H54 (cell line): ENCODE measurements at regions not wholly inside any gene's neighbourhood (a gene's known extent, or its start where the extent isn't known, plus 50 kb on each side); places are given as distances from the start of the nearest gene placed in this dataset.

ENCODE experiments used
- DNase-seq: peaks from one replicate; pipeline ENCODE4 v3.0.0; 2011; ENCODE audit warnings: low spot score, mixed read lengths; ENCODE audit not compliant: insufficient read length
- FAIRE-seq: peaks from 3 replicates; lab custom pipeline; 2011; peaks lifted over from hg19 to GRCh38; lab: Jason Lieb, UNC
- POLR2A ChIP-seq: IDR thresholded peaks from 2 replicates; pipeline ENCODE4 v1.6.1; 2011; ENCODE audit warnings: low read depth, mild to moderate bottlenecking, low read length

DNA sequence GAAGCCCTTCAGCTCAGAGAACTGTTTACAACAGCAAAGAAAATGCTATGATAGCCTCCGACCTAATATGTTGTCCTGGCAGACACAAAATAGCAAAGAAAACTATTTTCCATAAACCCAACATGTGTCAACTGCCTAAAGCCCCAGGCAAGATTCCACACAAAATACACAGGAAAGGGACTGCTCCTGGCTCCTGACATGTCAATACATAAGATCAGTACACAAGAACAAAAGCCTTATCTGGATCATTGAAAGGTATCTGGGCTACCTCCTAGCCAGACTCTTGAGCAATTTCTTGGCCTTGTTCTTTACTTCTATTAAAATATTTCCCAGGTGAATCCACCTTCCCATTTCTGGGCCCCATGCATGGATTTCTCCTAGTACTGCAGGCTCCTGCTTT is 242.3 kb upstream of the GRIP1 start:
- FAIRE-seq, result no peak
- no peak for DNase-seq
- no peak for TF ChIP-seq POLR2A

DNA sequence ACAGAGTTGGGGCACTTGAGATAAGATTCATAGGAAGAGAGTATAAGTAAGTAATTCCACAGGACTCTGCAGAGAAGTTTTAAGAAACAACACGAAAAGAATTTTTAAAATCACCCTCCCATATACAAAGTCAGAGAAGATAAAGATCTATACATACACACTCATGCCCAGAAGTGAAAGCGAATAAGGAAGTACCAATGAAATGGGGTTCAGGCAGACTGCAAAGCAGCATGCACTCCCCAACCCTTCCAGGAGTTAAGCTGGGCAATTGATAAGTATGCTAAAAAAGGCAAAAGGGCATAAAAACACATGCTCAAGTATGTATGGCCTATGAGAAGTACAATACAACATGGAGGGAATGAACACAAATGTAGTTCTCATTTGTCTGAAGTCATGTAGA is 246.2 kb upstream of the GRIP1 start:
- FAIRE-seq (no peak), DNase-seq (no peak)
- no peak for TF ChIP-seq POLR2A

DNA sequence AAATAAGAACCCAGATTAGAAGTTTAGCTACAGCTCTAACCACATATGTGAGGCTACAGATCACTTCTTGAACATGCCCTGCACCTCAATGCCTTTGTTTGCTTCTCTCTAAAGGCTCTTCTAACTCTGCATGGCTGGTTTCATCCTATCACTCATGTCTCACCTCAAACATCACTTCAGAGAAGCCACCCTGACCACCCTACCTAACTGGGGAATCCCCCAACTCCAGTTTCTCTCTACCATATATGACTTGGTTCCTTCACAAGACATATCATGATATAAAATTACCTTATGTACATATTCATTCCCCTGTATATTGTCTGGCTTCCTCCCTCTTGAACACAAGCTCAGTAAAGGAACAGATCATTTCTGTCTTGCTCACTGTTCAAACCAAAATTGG is 250.2 kb upstream of the GRIP1 start:
- FAIRE-seq, result no peak
- no peak for DNase-seq
- no peak for TF ChIP-seq POLR2A

DNA sequence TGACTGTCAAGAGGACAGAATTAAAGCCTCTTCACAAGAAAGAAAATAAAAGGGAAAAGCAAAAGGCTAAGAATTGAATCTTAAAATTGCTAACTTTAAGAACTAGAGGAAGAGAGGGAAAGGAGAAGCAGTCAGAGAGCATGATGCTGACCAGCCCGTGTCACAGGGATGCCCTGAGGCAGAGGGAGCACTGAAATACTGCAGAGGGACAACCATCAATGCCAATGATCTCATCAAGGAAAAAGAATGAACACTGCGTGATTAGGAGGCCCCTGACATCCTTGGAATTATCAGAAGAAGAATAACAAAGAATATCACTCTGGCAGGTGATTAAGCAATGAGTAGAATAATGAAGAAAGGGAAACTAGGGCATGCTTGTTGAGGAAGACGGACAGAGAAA is 252.2 kb upstream of the GRIP1 start:
- no peak for FAIRE-seq
- TF ChIP-seq POLR2A, result no peak
- no peak for DNase-seq

DNA sequence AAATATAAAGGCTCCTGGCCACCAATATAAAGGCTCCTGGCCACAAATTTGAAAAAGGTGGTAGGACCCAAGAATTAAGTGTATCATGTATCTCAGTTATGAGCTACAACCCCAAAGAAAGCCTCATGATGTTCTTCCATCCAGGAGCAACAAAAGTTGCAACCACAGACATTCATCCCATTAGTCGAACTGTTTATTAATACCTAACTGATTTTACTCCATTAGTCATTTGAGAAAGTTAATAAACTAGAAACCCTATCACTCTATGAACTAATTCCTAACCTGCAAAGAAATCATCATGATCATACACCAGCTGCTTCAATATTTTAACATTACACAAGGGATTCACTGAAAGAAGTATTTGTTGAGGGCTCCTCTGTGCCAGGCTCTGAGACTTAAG is 253.2 kb upstream of the GRIP1 start:
- no peak for FAIRE-seq
- DNase-seq, result no peak
- TF ChIP-seq POLR2A, result no peak

DNA sequence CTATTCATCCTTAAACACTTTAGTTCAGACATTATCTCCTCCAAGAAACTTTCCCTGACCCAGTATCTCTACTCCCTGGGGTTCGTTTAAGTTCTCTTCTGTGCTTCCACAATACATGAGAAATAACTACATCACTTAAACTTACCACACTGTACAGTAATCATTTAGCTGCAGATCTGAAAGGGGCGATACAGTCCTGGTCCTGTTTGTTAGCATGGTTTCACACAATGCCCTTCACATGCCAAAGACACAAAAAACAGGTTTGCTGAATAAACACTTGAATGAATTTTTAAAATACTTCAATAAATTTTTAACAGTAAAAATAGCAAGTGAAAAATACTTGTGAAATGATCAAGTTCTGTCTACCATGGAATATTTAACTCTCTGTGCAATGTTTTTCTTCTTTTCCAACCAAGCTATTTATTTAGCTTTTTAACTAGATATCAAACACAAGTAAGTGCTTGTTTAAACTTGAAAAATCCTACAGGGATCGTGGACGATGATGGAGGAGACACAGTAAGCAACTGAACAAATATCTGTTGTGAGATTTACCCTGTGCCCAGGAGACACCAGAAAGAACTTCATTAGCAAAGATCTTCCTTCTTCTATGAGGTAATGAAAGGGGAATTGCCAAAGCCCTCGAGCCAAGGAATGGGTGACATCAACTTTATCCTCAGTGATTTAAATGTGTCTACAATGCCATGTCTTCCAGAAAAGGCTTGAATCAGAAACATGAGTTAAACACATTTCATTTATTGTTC is 255.6 kb upstream of the GRIP1 start:
- FAIRE-seq (no peak), DNase-seq (no peak)
- no peak for TF ChIP-seq POLR2A

DNA sequence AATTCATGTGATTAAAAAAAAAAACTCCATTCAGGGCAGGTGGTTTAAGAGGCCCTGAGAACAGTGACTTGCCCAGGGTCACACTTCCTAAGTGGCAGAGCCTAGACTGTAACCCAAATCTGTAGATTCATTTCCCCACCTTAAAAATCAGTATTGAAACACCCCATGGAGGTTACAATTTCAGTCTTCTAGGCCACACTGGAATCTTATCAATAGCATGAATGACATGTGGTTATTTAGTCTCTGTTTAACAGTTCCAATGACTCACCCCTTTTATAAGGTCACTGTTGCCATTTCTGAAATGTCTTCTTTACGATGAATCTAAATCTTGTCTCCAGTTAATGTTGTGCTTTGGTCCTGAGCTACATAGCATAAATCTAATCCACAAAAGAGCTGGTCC is 262.3 kb upstream of the GRIP1 start:
- TF ChIP-seq POLR2A, result no peak
- no peak for DNase-seq
- FAIRE-seq, result no peak

DNA sequence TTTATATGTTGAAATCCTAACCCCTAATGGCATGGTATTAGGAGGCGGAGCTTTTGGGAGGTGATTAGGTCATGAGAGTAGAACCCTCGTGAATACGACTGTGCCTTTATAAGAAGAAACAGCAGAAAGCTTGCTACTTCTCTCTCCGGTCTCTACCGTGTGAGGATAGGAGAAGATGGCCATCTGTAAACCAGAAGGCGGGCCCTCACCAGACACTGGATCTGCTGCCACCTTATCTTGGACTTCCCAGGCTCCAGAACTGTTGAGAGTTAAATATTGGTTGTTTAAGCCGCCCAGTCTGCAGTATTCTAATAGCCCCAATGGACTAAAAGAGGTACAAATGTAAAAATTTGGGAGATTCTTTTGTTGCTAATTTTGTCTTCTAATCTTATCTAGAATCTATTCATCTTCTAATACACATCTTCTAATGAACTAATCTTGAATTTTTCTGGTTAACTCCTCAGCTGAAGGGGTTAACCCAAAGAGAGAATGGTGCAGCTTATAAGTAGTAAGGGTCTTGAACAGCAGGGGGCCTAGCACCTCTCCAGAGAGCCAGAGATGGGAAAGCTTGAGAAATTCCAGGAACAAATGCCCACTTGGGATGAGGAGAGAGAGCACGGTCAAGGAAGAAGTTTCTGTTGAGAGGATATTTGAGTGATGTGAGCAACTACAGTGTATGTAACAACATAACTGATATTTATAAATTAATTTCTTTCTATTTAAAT is 264.0 kb upstream of the GRIP1 start:
- TF ChIP-seq POLR2A, result no peak
- DNase-seq, result no peak
- no peak for FAIRE-seq

DNA sequence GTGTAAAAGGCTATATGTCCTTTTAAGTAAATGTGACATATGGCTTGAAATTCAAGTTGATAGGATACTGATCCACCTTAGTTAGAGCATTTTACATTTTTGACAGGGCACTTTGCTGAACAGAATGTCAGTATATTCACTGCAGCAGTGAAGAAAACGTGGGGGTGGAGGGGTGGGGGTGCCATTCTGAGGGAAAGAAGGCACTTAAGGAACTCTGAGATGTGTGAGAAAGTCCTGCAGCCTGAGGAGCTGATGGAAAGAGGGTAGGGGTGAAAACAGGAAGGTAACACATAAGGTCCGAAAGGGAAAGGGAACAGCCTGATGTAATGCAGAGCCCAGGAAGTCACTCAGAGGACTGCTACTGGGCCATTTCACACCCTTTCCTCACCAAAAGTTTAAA is 265.5 kb upstream of the GRIP1 start:
- no peak for TF ChIP-seq POLR2A
- no peak for DNase-seq
- FAIRE-seq, result no peak

DNA sequence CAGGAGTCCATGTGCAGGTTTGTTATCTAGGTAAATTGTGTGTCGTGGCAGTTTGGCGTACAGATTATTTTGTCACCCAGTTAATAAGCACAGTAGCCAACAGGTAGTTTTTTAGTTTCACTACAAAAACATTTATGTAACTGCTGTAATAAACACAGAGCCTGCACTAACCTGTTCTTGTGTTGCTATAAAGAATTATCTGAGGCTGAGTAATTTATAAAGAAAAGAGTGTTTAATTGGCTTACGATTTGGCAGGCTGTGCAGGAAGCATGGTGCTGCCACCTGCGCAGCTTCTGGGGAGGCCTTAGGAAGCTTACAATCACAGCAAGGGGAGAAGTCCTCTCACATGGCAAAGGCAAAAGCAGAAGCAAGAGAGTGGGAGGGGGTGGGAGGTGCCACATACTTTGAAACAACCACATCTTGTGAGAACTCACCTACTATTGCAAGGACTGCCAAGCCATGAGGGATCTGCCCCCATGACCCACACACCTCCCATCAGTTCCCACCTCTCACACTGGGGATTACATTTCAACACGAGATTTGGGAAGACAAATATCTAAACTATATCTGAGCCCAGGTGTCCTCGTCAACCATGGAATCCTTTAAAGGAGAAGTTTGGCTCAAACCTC is 266.4 kb upstream of the GRIP1 start:
- DNase-seq (no peak), FAIRE-seq (no peak)
- no peak for TF ChIP-seq POLR2A

DNA sequence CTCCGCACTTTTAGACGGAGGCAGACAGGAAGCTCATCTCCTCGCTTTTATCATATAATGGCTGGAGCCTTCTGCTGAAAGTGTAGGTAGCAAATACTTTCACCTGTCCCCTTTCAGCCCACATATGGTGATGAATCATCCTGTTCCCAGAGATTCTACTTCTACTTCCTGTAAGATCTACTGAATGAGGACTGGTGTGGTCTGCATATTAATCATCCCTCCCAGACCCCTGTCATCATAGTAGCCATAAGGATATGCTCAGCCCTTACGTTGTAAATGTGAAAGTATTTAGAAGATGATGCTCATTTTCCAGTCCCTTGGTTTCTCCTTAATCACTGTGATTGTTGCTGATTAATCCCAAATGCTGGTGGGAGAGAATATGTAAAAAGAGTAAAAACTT is 268.2 kb upstream of the GRIP1 start:
- TF ChIP-seq POLR2A, result no peak
- FAIRE-seq (no peak), DNase-seq (no peak)

DNA sequence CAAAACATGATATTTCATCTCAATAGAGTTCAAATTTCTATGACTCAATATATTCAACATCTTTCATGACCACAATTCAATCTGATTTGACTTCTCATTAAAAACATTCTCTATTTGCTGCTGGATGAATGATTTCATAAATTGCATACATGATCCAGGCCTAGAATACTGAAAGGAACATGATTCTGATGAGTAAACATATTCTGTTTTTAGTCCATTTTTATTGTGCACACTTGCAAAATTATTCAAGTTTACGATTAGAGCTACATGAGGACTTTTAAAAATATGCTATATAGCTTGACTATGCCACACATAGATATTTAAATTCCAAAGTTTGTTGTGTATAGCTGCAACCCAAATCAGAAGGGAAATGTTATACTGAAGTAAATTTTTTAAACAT is 273.8 kb upstream of the GRIP1 start:
- no peak for TF ChIP-seq POLR2A
- DNase-seq, result no peak
- FAIRE-seq, result no peak

DNA sequence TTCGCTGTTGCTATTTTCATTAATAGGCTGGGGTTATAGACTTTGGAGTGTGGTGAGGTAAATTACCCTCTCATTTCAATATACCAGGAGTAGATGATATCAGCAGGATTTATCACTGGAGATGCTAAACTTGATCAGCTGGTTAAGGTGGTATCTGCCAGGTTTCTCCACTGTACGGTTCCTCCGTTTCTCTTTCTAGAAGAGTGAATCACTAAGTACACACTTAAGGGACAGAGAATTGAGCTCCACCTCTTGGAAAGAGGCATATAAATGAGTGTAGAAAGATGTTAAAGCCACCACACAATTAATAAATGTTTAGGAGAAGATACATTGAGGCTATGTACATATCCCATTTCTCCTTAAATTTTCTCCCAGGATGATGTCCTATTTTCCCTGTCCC is 277.4 kb upstream of the GRIP1 start:
- TF ChIP-seq POLR2A, result no peak
- no peak for FAIRE-seq
- no peak for DNase-seq

DNA sequence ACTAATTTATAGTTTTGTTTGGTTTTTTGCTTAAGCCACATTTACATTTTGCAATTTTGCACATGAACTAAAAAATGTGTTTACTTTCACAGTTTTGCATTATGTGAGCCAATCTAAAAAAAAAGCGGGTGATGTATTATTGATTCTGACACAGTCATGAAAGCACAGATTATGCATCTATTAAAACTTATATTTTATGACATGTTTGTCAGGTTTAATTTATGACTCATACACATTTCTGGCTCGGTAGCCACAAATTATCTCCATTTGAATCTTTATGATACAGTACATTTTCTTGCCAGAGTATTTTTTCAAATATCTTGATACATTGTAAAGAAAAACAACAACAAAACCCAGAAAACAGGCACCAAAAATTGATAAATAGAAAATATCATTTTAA is 280.4 kb upstream of the GRIP1 start:
- FAIRE-seq, result no peak

DNA sequence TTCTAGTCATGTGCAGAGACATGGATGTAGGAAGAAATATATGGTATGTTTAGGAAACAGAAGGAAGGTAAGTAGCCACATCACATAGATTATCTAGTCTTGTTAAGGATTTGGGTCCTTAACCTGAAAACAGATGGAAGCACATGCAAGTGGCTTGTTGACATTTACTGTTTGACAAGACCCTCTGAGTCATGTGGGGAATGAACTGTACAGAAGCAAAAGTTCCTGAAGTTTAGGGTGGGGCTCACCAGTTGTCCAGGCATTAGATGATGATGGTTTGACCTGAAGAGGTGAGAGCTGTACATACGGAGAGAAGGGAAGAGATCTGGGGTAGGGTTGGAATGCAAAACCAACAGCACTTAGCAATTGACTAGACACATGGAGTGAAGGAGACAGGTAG is 281.1 kb upstream of the GRIP1 start:
- no peak for FAIRE-seq
- no peak for TF ChIP-seq POLR2A
- DNase-seq, result no peak

More for the DNA sequence above, 280.4 kb upstream of the GRIP1 start:
- DNase-seq, result no peak
- TF ChIP-seq POLR2A, result no peak
